Activated CD4-positive, alpha-beta T cell treated with anti-CD3 and anti-CD28 coated beads, Interleukin-2, Interleukin-4, amounts not matched to agents 100 ng/mL and 50 ng/mL, durations not matched to agents 16 hours and 8 hours (primary cell): ENCODE measurements at regions not wholly inside any gene's neighbourhood (a gene's known extent, or its start where the extent isn't known, plus 50 kb on each side); places are given as distances from the start of the nearest gene placed in this dataset.
"Not testable (repeated sequence)": the region's sequence is repeated elsewhere in the genome, so short reads cannot be mapped to it uniquely, and the experiment has no call there.

ENCODE experiments used
- DNase-seq: peaks from one replicate; pipeline ENCODE4 v3.0.0-alpha.2; 2020; ENCODE audit warnings: low spot score

DNA sequence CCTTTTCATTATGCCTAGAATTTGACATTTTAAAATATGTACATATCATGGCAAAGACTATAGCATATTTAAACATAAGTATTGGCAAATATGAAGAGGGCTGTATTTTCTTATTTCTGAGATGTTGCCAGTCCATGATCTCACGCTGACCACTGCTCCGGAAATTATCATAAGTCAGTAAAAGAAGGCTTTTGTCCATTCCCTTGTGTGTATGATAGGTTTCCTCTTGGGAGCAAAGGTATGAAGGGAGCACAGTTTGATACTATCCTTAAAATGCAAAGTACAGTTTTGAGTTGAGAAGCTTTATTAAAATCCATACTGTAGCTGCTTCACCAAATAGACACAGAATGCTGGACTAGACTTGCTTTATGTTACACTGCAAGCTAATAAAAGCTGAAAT, 52.6 kb upstream of the AGA start:
- DNase-seq, result no peak

- not testable (repeated sequence) for DNase-seq
Observed at GRCh38 chr4:177495626-177496025, 53.4 kb upstream of the AGA start.

DNA sequence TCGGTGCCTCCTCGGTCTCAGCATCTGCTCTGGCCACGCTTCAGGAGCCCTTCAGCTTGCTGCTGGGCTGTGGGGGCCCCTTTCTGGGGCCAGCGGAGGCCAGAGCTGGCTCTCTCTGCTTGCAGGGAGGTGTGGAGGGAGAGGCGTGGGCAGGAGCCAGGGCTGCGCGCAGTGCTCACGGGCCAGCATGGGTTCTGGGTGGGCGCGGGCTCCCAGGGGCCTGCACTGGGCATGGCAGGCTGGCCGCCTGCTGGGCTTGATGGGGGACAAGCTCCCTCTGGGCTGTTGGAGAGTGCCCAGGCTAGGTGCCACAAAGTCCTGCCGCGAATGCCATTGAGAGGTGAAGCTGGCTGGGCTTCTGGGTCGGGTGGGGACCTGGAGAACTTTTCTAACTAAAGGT, 57.3 kb upstream of the AGA start:
- DNase-seq, result no peak

GRCh38 chr4:177505171-177505615, 63.0 kb upstream of the AGA start:
- DNase-seq, result no peak

DNA sequence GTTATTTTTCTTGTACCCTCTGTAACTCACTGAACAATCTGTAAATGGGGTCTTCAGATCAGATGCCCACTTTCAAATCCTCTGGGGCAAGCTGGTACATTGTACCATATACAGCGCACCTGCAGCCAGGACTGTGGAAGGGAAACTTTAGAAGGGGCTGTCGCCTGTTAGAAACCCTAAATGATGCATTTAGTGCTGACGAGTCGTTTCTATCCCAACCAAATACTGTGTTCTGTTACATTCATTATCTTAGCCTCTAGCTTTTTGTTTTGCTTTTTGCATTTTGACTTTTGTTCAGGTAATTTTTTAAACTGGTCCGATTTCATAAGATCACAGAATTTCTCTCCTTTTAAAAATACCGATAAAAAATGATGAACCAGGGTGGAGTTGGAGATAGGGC, 66.4 kb upstream of the AGA start:
- DNase-seq, result no peak

DNA sequence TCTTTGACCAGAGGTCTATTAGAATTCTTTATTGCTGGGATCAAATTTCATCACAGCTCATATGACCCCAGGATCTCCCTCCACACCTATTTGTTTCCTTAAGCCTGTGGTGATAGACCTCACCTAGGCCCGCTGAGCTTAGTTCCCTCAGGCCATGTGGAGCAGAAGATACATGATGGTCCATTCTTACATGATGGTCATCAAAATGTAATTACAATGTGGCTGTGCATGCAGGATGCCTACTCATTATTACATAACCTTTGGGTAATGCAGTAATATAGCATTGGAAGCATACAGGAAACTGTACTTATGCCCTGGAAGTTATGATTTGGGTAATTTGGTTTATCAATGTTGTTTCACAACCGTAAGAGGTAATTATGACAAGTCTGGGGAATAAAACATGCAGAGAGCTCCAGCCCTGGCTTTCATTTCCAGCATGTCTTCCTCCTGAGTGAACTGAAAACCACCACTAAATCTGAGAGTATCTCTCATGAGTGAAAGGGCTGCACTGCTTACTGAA, 67.0 kb upstream of the AGA start:
- DNase-seq, result no peak

- no peak for DNase-seq
Observed at GRCh38 chr4:177511611-177512010, 69.4 kb upstream of the AGA start.

- no peak for DNase-seq
Observed at GRCh38 chr4:177512646-177513045, 70.4 kb upstream of the AGA start.

GRCh38 chr4:177517862-177518261, 75.6 kb upstream of the AGA start:
- no peak for DNase-seq

DNA sequence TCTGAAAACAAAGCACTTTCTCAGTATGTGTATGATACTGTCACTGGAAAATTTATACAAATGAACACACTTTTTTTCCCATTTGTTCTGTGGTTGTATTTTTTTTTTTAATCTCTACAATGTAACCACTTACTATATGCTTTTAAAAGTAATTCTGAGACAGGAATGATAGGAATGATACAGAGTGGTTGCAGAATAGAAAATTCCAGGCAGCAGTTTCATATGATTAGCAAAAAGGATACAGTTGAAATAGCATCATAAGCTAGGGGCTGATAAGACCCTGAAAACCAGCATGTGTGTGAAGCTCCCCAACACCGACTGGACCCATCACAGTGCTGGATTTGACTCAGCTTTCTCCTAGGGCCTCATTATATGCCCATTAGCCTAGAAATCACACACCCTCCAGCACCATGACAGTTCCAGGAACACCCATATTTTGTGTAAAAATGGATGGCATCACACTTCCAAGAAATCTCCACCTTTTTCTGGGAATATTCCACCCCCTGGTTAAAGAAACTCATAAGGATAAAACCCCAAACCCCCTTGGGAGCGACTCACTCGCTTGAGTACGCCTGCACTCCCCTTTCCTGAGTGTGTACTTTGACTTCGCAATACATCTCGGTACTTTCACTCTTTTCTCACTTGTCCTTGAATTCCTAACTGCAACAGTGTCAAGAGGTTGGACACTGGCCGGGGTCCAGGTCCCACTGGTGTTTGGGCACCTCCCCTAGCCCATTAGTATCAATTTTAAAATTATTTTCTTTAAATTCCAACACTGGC, 77.4 kb upstream of the AGA start:
- no peak for DNase-seq

GRCh38 chr4:177528620-177529019, 86.4 kb upstream of the AGA start:
- DNase-seq, result no peak

DNA sequence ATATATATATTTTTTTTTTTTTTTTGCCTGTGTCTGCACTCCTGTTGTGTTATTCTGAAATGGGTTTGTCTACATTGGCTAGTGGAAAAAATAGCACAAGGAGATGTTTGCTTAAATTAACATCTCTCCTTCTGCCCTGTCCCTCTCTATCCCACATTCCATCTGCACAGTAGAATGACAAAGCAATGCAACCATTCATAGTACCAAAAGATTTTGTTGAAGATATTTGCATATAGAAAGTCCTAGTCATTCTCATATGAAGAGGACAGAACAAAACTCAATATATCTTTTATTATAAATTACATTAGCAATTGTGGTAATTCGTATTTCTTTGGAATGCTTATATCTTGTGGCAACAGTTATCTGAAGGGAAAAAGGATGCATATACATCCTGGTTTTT, 88.3 kb upstream of the AGA start:
- no peak for DNase-seq

- no peak for DNase-seq
Observed at GRCh38 chr4:177532358-177532757, 90.1 kb upstream of the AGA start.

GRCh38 chr4:177534841-177535240, 92.6 kb upstream of the AGA start:
- not testable (repeated sequence) for DNase-seq

GRCh38 chr4:177546745-177547144, 104.5 kb upstream of the AGA start:
- DNase-seq, result no peak

GRCh38 chr4:177547985-177548384, 105.7 kb upstream of the AGA start:
- DNase-seq, result no peak

GRCh38 chr4:177555007-177555574, 112.9 kb upstream of the AGA start:
- DNase-seq, result peak; percentile 27

GRCh38 chr4:177557416-177557815, 115.2 kb upstream of the AGA start:
- DNase-seq, result no peak

DNA sequence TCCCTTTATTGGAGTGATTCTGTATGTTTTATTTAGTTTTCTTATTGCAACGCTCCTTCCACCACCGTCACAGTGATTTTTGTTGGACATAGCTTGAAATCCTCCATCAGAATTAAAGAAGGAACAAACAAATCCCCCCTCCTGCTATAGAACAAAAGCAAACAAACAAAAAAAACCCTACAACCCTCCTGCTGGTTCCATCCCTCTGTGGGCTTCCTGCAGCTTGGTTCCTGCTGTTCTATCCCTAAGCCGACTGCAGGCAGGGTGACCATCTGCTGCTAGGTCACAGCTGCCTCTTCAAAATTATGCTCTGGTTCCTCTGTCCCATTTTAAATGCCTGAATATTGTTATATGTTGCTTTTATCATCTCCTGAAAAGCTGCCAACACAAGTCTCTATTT, 116.8 kb upstream of the AGA start:
- no peak for DNase-seq

- no peak for DNase-seq
Observed at GRCh38 chr4:177562163-177562562, 119.9 kb upstream of the AGA start.

DNA sequence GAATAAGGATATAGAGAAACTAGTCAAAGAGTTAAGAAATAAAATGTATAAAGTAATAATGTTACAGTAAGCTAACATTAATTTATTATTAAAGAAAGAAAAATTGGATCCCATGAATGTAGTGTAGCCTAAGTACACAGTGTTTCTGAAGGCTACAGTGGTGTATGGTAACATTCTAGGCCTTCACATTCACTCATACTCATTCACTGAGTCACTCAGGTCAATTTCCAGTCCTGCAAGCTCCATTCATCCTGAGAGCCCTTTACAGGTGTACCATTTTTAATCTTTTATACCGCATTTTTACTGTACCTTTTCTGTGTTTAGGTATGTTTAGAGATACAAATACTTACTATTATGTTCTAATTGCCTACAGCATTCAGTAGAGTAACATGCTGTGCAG, 120.6 kb upstream of the AGA start:
- no peak for DNase-seq

- no peak for DNase-seq
Observed at GRCh38 chr4:177566691-177567090, 124.5 kb upstream of the AGA start.

GRCh38 chr4:177568931-177569330, 126.7 kb upstream of the AGA start:
- no peak for DNase-seq

GRCh38 chr4:177569434-177569833, 127.2 kb upstream of the AGA start:
- DNase-seq, result no peak
